ENCODE measurements at regions not wholly inside any gene's neighbourhood (a gene's known extent, or its start where the extent isn't known, plus 50 kb on each side); places are given as distances from the start of the nearest gene placed in this dataset.

DNA sequence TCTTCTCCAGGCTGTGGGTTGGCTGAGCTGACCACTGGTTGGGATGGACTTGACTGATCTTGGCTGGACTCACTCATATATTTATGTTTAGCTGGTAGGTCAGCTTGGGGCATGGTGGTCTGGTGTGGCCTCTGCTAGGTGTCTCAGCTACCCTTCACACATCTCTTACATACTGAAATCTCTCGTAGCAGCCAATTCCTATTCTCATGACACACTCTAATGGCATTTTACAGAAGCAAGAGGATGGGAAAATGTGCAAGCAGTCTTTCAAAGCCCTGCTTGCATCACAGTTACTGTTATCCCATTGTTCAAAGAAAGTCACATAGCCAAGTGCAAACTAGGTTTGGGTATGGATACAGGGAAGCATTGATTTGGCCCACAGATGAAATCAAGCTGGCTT is 55.5 kb upstream of the PCDH18 start:
- Histone ChIP-seq H3K9me1 (replicated peaks; ENCODE audit: control insufficient read depth, extremely low read depth, insufficient read depth, low read length) (no peaks in the 10 kb centered on the region), H4K20me1 (replicated peaks; ENCODE audit: control insufficient read depth, extremely low read depth, insufficient read depth, low read length) (no peaks in the 10 kb centered on the region), H3K27ac (ENCODE audit: insufficient read depth, low read depth, low read length) (no peak overlapping the region), H3K4me1 (ENCODE audit: control insufficient read depth, extremely low read depth, insufficient read depth, low read length) (no peaks in the 10 kb centered on the region), H3K27me3 (ENCODE audit: control insufficient read depth in 2 of 2, insufficient read depth in 2 of 2, low read length in 2 of 2) (no peaks in the 10 kb centered on the region), H3K36me3 (ENCODE audit: control insufficient read depth in 2 of 2, extremely low read depth in 1 of 2, insufficient read depth in 2 of 2, low read length in 2 of 2) (no peaks in the 10 kb centered on the region), H2AFZ (ENCODE audit: low read depth, low read length) (no peak overlapping the region), H3K4me2 (ENCODE audit: insufficient read depth, low read length) (no peak overlapping the region), H3K79me2 (ENCODE audit: control insufficient read depth, insufficient read depth, low read length) (no peaks in the 10 kb centered on the region), H3K4me3 (replicated peaks in 1 of 3; ENCODE audit: insufficient read depth in 1 of 3, low read depth in 1 of 3, low read length in 3 of 3) (no peak overlapping the region), H3K9me3 (replicated peaks; ENCODE audit: control insufficient read depth, insufficient read depth, low read length) (no peaks in the 10 kb centered on the region), H3K9ac (replicated peaks; ENCODE audit: extremely low read depth, insufficient read depth, low read length) (no peak overlapping the region)
- TF ChIP-seq POLR2A (IDR thresholded peaks at IDR 0.05; ENCODE audit: low read depth, low read length): no peak
- TF ChIP-seq, protein P1, sequence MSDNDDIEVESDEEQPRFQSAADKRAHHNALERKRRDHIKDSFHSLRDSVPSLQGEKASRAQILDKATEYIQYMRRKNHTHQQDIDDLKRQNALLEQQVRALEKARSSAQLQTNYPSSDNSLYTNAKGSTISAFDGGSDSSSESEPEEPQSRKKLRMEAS (IDR thresholded peaks at IDR 0.05; ENCODE audit: insufficient read depth, insufficient read length): no peak
- TF ChIP-seq EZH2 (IDR thresholded peaks at IDR 0.05; ENCODE audit: borderline replicate concordance, low read depth, low read length, severe bottlenecking): no peak
- no peak for TF ChIP-seq MYC (IDR thresholded peaks at IDR 0.05; ENCODE audit: low read depth, low read length)
- TF ChIP-seq, protein P2, sequence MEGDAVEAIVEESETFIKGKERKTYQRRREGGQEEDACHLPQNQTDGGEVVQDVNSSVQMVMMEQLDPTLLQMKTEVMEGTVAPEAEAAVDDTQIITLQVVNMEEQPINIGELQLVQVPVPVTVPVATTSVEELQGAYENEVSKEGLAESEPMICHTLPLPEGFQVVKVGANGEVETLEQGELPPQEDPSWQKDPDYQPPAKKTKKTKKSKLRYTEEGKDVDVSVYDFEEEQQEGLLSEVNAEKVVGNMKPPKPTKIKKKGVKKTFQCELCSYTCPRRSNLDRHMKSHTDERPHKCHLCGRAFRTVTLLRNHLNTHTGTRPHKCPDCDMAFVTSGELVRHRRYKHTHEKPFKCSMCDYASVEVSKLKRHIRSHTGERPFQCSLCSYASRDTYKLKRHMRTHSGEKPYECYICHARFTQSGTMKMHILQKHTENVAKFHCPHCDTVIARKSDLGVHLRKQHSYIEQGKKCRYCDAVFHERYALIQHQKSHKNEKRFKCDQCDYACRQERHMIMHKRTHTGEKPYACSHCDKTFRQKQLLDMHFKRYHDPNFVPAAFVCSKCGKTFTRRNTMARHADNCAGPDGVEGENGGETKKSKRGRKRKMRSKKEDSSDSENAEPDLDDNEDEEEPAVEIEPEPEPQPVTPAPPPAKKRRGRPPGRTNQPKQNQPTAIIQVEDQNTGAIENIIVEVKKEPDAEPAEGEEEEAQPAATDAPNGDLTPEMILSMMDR (IDR thresholded peaks at IDR 0.05; ENCODE audit: extremely low read depth in 1 of 2, insufficient read depth in 1 of 2, low read depth in 1 of 2, low read length in 2 of 2): no peak
- no peak for TF ChIP-seq JUN (IDR thresholded peaks at IDR 0.05; ENCODE audit: borderline replicate concordance, insufficient read depth, insufficient read length, low read depth)
- no peak for TF ChIP-seq GATA2 (IDR thresholded peaks at IDR 0.05; ENCODE audit: insufficient read depth, insufficient read length, low read depth, low read length)
- TF ChIP-seq FOS (IDR thresholded peaks at IDR 0.05; ENCODE audit: borderline replicate concordance, insufficient read depth, low read length): no peak
- TF ChIP-seq POLR2AphosphoS5 (IDR thresholded peaks at IDR 0.05; ENCODE audit: insufficient read depth, low read depth, low read length): no peak
- dilution Hi-C loops (cut with MboI; ENCODE audit: extremely low pct_ligation_motif_present, low sequenced_read_pairs): no loop called here
- FAIRE-seq (no peak), DNase-seq (ENCODE audit: low read depth, low spot score) (no peak)
- BruUV-seq (replicated peaks): no TSS peak
- ChIA-PET POLR2A (no interaction called here), CTCF (interaction anchor here (1.2 to 1.7 kb wide), 2 partner anchors 11 to 60 kb away, joined by 3 to 4 read pairs; no protein-coding TSS in a partner anchor)
- intact Hi-C loops (cut with micrococcal nuclease): no loop called here

Measured in endothelial cell of umbilical vein (primary cell).